Suprapubic skin (tissue), 4 donors: ENCODE measurements at regions not wholly inside any gene's neighbourhood (a gene's known extent, or its start where the extent isn't known, plus 50 kb on each side); places are given as distances from the start of the nearest gene placed in this dataset.
A peak's percentile ranks its signal among the peaks of the same experiment; 100 is the strongest.

Experiments
- DNase-seq, 2 donors: peaks; one replicate each; pipeline ENCODE4 v3.0.0-alpha.2; 2019; ENCODE audit warnings: low spot score in 2 of 2
- H3K27ac ChIP-seq: fragments of 200-600 bp; sonication (generic); one replicate; pipeline ENCODE4 v1.5.1; 2019
- H3K27me3 ChIP-seq: fragments of 200-600 bp; sonication (generic); one replicate; pipeline ENCODE4 v1.5.1; 2019
- H3K36me3 ChIP-seq: fragments of 200-600 bp; sonication (generic); one replicate; pipeline ENCODE4 v1.5.1; 2019
- H3K4me1 ChIP-seq: fragments of 200-600 bp; sonication (generic); one replicate; pipeline ENCODE4 v1.5.1; 2019
- H3K4me3 ChIP-seq: fragments of 200-600 bp; sonication (generic); one replicate; pipeline ENCODE4 v1.5.1; 2019; ENCODE audit warnings: mild to moderate bottlenecking
- H3K9me3 ChIP-seq: fragments of 200-600 bp; sonication (generic); one replicate; pipeline ENCODE4 v1.5.1; 2019
- EP300 ChIP-seq: sonication (generic); formaldehyde crosslinking; IDR thresholded peaks from one replicate; pipeline ENCODE4 v1.6.1; 2017; ENCODE audit warnings: antibody characterized with exemption
- POLR2A ChIP-seq, 2 donors: fragments of 450-650 bp; IDR thresholded peaks; one replicate each; pipeline ENCODE4 v1.6.1; 2017; ENCODE audit warnings: antibody characterized with exemption in 2 of 2, mild to moderate bottlenecking in 2 of 2, moderate library complexity in 2 of 2
- POLR2AphosphoS5 ChIP-seq, 3 donors: sonication (generic); formaldehyde crosslinking; IDR thresholded peaks; one replicate each; pipeline ENCODE4 v1.6.1; 2017; ENCODE audit warnings: antibody characterized with exemption in 3 of 3
- WGBS: methylation state at CpG from one replicate; pipeline ENCODE4 v1.1.5; 2018; 5-methylcytosine and 5-hydroxymethylcytosine counted together
- TF ChIP-seq, protein P1 (sequence below), 2 donors: fragments of 200-600 bp in 1 of 2; fragments of 450-650 bp in 1 of 2; sonication (generic) in 1 of 2; IDR thresholded peaks; one replicate each; pipeline ENCODE4 v1.5.1; 2016 to 2019; ENCODE audit warnings: antibody characterized with exemption in 2 of 2, mild to moderate bottlenecking in 1 of 2, moderate library complexity in 1 of 2

GRCh38 chr15:62503451-62503850, 338.4 kb upstream of the C2CD4B start:
- Histone ChIP-seq H3K4me1 (peaks cover 10% of the 10 kb centered on the region), H3K36me3 (no peaks in the 10 kb centered on the region), H3K4me3 (no peak overlapping the region), H3K27me3 (no peaks in the 10 kb centered on the region), H3K27ac (no peak overlapping the region), H3K9me3 (no peaks in the 10 kb centered on the region)
- DNase-seq = no peak
- TF ChIP-seq EP300 = no peak
- 52% methylated on average over 1 of the region's 1 CpG for WGBS

- no peaks in the 10 kb centered on the region for H3K9me3 ChIP-seq
- H3K4me3 ChIP-seq = no peak overlapping the region
- DNase-seq = no peak
- H3K36me3 ChIP-seq = no peaks in the 10 kb centered on the region
- TF ChIP-seq POLR2AphosphoS5 (IDR thresholded peaks at IDR 0.05) (no peak), POLR2A (IDR thresholded peaks at IDR 0.05) (no peak), EP300 (no peak)
- TF ChIP-seq, protein P1, sequence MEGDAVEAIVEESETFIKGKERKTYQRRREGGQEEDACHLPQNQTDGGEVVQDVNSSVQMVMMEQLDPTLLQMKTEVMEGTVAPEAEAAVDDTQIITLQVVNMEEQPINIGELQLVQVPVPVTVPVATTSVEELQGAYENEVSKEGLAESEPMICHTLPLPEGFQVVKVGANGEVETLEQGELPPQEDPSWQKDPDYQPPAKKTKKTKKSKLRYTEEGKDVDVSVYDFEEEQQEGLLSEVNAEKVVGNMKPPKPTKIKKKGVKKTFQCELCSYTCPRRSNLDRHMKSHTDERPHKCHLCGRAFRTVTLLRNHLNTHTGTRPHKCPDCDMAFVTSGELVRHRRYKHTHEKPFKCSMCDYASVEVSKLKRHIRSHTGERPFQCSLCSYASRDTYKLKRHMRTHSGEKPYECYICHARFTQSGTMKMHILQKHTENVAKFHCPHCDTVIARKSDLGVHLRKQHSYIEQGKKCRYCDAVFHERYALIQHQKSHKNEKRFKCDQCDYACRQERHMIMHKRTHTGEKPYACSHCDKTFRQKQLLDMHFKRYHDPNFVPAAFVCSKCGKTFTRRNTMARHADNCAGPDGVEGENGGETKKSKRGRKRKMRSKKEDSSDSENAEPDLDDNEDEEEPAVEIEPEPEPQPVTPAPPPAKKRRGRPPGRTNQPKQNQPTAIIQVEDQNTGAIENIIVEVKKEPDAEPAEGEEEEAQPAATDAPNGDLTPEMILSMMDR (IDR thresholded peaks at IDR 0.05) = no peak
- H3K27ac ChIP-seq = peak overlapping the region; percentile 20
- H3K4me1 ChIP-seq = peaks cover 10% of the 10 kb centered on the region
- 38% methylated on average over 6 of the region's 6 CpGs for WGBS
- no peaks in the 10 kb centered on the region for H3K27me3 ChIP-seq
Observed at GRCh38 chr15:62505762-62506161, 340.7 kb upstream of the C2CD4B start.

DNA sequence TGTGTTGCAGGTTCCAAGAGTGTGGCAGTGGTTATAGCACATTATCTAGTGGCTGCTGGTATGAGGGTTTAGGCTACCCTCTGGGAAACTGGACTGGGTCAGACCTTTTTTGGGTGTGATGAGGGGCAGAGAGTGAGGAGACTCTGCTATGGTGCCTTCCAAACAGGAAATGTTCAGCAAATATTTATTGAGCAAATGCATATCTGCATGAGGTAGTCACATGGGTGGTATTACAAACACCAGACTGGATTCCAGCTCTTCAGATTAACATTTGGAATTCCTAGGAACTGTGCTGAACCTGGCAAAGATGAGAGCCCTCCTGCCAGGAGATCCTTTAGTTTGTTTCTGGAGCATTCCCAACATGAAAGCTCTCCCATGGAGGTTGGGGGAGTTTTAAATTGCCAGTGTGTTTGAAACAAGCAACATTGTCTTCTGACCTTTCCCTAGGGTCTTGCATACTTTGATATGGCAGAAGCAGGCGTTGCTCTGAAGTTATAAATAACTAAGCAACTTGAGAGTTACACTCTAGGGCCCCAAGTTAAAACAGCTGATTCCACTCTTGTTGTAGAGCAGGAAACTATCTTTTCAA, 341.2 kb upstream of the C2CD4B start:
- Histone ChIP-seq H3K36me3 (no peaks in the 10 kb centered on the region), H3K27me3 (no peaks in the 10 kb centered on the region), H3K4me1 (peaks cover 10% of the 10 kb centered on the region), H3K27ac (peak overlapping the region; percentile 20), H3K9me3 (no peaks in the 10 kb centered on the region), H3K4me3 (no peak overlapping the region)
- TF ChIP-seq, protein P1 (IDR thresholded peaks at IDR 0.05) = no peak
- TF ChIP-seq EP300 = no peak
- WGBS = 14% methylated on average over 1 of the region's 1 CpG
- DNase-seq = no peak

GRCh38 chr15:62509395-62509958, 344.4 kb upstream of the C2CD4B start:
- Histone ChIP-seq H3K36me3 (no peaks in the 10 kb centered on the region), H3K27ac (no peak overlapping the region), H3K4me1 (peaks cover 10% of the 10 kb centered on the region), H3K27me3 (no peaks in the 10 kb centered on the region), H3K9me3 (no peaks in the 10 kb centered on the region), H3K4me3 (no peak overlapping the region)
- 95% methylated on average over 12 of the region's 12 CpGs for WGBS
- no peak for DNase-seq
- TF ChIP-seq, protein P1 (IDR thresholded peaks at IDR 0.05) = no peak
- TF ChIP-seq EP300 = no peak
- no peak for TF ChIP-seq POLR2AphosphoS5 (IDR thresholded peaks at IDR 0.05)
- TF ChIP-seq POLR2A (IDR thresholded peaks at IDR 0.05) = no peak

DNA sequence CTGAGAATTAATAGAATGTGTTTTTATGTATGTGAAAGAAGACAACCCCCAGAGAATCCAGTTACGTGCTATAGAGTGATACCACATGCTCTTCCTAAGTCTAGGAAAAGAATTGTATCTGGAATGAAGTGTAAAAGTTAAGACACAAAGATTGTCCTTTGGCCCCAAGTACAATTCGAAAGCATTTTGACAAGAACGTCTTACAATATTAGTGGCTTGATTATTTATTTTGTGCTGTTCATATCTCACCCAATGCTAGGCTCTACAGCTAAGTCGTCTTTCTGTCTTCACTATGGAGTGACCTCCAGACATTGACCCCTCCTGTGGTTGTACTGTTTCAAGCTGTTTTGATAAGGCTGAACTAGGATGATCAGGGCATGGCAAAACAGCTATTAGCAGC, 345.7 kb upstream of the C2CD4B start:
- Histone ChIP-seq H3K27ac (no peak overlapping the region), H3K4me3 (no peak overlapping the region), H3K27me3 (no peaks in the 10 kb centered on the region), H3K9me3 (no peaks in the 10 kb centered on the region), H3K4me1 (peaks cover 10% of the 10 kb centered on the region), H3K36me3 (no peaks in the 10 kb centered on the region)
- TF ChIP-seq POLR2AphosphoS5 (IDR thresholded peaks at IDR 0.05) = no peak
- TF ChIP-seq, protein P1 (IDR thresholded peaks at IDR 0.05) = no peak
- no peak for TF ChIP-seq POLR2A (IDR thresholded peaks at IDR 0.05)
- 94% methylated on average over 4 of the region's 4 CpGs for WGBS
- DNase-seq = no peak

DNA sequence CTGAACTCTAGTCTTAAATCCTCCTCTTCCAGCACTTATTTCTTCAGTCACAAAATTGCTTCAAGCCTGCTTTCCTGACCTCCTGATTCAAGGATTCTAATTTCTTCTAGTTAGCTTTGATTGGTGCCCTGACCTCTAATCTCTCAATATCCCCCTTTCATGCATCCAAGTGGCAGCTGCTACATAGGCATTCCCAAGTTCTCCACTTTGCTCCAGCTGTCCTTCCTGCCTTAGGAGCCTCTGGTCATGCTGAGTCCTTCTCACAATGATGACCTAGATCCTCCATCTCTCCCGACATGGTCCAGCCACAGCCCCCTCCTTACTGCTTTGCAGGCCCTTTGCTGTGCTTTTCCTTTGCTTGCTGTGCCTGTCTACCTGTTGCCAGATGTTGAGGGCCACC, 347.8 kb upstream of the C2CD4B start:
- H3K27me3 ChIP-seq = no peaks in the 10 kb centered on the region
- H3K4me3 ChIP-seq = no peak overlapping the region
- no peak overlapping the region for H3K27ac ChIP-seq
- no peaks in the 10 kb centered on the region for H3K9me3 ChIP-seq
- DNase-seq = no peak
- TF ChIP-seq EP300 (no peak), POLR2AphosphoS5 (IDR thresholded peaks at IDR 0.05) (no peak), POLR2A (IDR thresholded peaks at IDR 0.05) (no peak)
- TF ChIP-seq, protein P1 (IDR thresholded peaks at IDR 0.05) = no peak
- peaks cover 6% of the 10 kb centered on the region for H3K4me1 ChIP-seq
- WGBS = 88% methylated on average over 1 of the region's 1 CpG
- H3K36me3 ChIP-seq = no peaks in the 10 kb centered on the region
